H9 (cell line): ENCODE measurements at regions not wholly inside any gene's neighbourhood (a gene's known extent, or its start where the extent isn't known, plus 50 kb on each side); places are given as distances from the start of the nearest gene placed in this dataset.

Experiments used
- DNase-seq: peaks from one replicate; pipeline ENCODE4 v3.0.0-alpha.2; 2017
- H2AFZ ChIP-seq: one replicate; pipeline ENCODE4 v1.6.1; 2013; ENCODE audit warnings: mild to moderate bottlenecking, low read length, control low read depth, moderate library complexity
- H2AK5ac ChIP-seq: 2 replicates; pipeline ENCODE4 v1.6.1; 2013; ENCODE audit warnings: low read length, control low read depth, mixed read lengths; ENCODE audit not compliant: insufficient read length
- H2BK120ac ChIP-seq: one replicate; pipeline ENCODE4 v1.6.1; 2013; ENCODE audit warnings: low read depth, mild to moderate bottlenecking, low read length, control low read depth, inconsistent platforms; ENCODE audit not compliant: poor library complexity, severe bottlenecking
- H2BK12ac ChIP-seq: 2 replicates; pipeline ENCODE4 v1.6.1; 2013; ENCODE audit warnings: low read length, control low read depth, mixed read lengths, low read depth; ENCODE audit not compliant: insufficient read length
- H2BK15ac ChIP-seq: 2 replicates; pipeline ENCODE4 v1.6.1; 2013; ENCODE audit warnings: low read depth, low read length, control low read depth
- H2BK20ac ChIP-seq: one replicate; pipeline ENCODE4 v1.6.1; 2013; ENCODE audit warnings: low read depth, mild to moderate bottlenecking, low read length, control low read depth, inconsistent platforms; ENCODE audit not compliant: poor library complexity, severe bottlenecking
- H2BK5ac ChIP-seq: 2 replicates; pipeline ENCODE4 v1.6.1; 2013; ENCODE audit warnings: low read length, control low read depth, mixed read lengths; ENCODE audit not compliant: insufficient read length
- H3K14ac ChIP-seq: 2 replicates; pipeline ENCODE4 v1.6.1; 2013; ENCODE audit warnings: low read length, control low read depth; ENCODE audit not compliant: insufficient read depth
- H3K18ac ChIP-seq: 2 replicates; pipeline ENCODE4 v1.6.1; 2013; ENCODE audit warnings: low read depth, mild to moderate bottlenecking, mixed read lengths, low read length, control low read depth; ENCODE audit not compliant: insufficient read length
- H3K23ac ChIP-seq: 2 replicates; pipeline ENCODE4 v1.6.1; 2013; ENCODE audit warnings: low read length, control low read depth, mixed read lengths, low read depth; ENCODE audit not compliant: insufficient read length
- H3K23me2 ChIP-seq: 2 replicates; pipeline ENCODE4 v1.6.1; 2013; ENCODE audit warnings: low read depth, mild to moderate bottlenecking, mixed read lengths, low read length, control low read depth; ENCODE audit not compliant: insufficient read length, poor library complexity, severe bottlenecking
- H3K27ac ChIP-seq: 2 replicates; pipeline ENCODE4 v1.5.1; 2013; ENCODE audit warnings: low read length, control low read depth, mixed read lengths, low read depth; ENCODE audit not compliant: insufficient read length
- H3K27me3 ChIP-seq: 2 replicates; pipeline ENCODE4 v1.6.1; 2013; ENCODE audit warnings: low read length, control low read depth, inconsistent platforms; ENCODE audit not compliant: insufficient read depth
- H3K4ac ChIP-seq: 2 replicates; pipeline ENCODE4 v1.6.1; 2013; ENCODE audit warnings: low read depth, mild to moderate bottlenecking, control low read depth, inconsistent platforms, low read length, moderate library complexity
- H3K4me1 ChIP-seq: 2 replicates; pipeline ENCODE4 v1.6.1; 2013; ENCODE audit warnings: low read length, control low read depth, inconsistent platforms; ENCODE audit not compliant: insufficient read depth
- H3K4me2 ChIP-seq: 2 replicates; pipeline ENCODE4 v1.6.1; 2013; ENCODE audit warnings: low read length, control low read depth, mixed read lengths; ENCODE audit not compliant: insufficient read length, insufficient read depth
- H3K56ac ChIP-seq: 2 replicates; pipeline ENCODE4 v1.6.1; 2013; ENCODE audit warnings: low read depth, mild to moderate bottlenecking, mixed read lengths, low read length, control low read depth; ENCODE audit not compliant: insufficient read length
- H3K79me1 ChIP-seq: 2 replicates; pipeline ENCODE4 v1.6.1; 2013; ENCODE audit warnings: low read depth, mild to moderate bottlenecking, moderate library complexity, low read length, control low read depth, inconsistent platforms; ENCODE audit not compliant: insufficient read depth, poor library complexity, severe bottlenecking
- H3K79me2 ChIP-seq: 2 replicates; pipeline ENCODE4 v1.6.1; 2013; ENCODE audit warnings: low read length, control low read depth, inconsistent platforms; ENCODE audit not compliant: insufficient read depth
- H3K9ac ChIP-seq: 2 replicates; pipeline ENCODE4 v1.6.1; 2013; ENCODE audit warnings: low read length, control low read depth, mixed read lengths; ENCODE audit not compliant: insufficient read length; ENCODE audit errors: extremely low read depth
- H3K9me3 ChIP-seq: one replicate; pipeline ENCODE4 v1.6.1; 2013; ENCODE audit warnings: low read depth, low read length, inconsistent platforms; ENCODE audit not compliant: control insufficient read depth
- H3T11ph ChIP-seq: one replicate; pipeline ENCODE4 v1.6.1; 2013; ENCODE audit warnings: mild to moderate bottlenecking, low read length, control low read depth, inconsistent platforms
- H4K20me1 ChIP-seq: one replicate; pipeline ENCODE4 v1.6.1; 2013; ENCODE audit not compliant: control insufficient read depth, insufficient read length, insufficient read depth
- H4K5ac ChIP-seq: 2 replicates; pipeline ENCODE4 v1.6.1; 2013; ENCODE audit warnings: low read depth, mild to moderate bottlenecking, mixed read lengths, low read length, control low read depth; ENCODE audit not compliant: insufficient read length
- H4K8ac ChIP-seq: replicated peaks from 2 replicates; pipeline ENCODE4 v1.6.1; 2013; ENCODE audit warnings: low read length, control low read depth, mixed read lengths, low read depth; ENCODE audit not compliant: insufficient read length
- H4K91ac ChIP-seq: 2 replicates; pipeline ENCODE4 v1.6.1; 2013; ENCODE audit warnings: low read depth, mild to moderate bottlenecking, moderate library complexity, mixed read lengths, low read length, control low read depth; ENCODE audit not compliant: insufficient read length
- H3K27ac Mint-ChIP-seq, 3 experiments: 2 replicates in 2 of 3; 3 replicates in 1 of 3; pipeline ENCODE4 v1.8.0; 2020 to 2021; ENCODE audit warnings: mixed read lengths in 3 of 3, mild to moderate bottlenecking in 1 of 3, moderate library complexity in 1 of 3
- H3K27me3 Mint-ChIP-seq: 2 replicates; pipeline ENCODE4 v1.8.0; 2021; ENCODE audit warnings: low read depth, mild to moderate bottlenecking, moderate library complexity, mixed read lengths
- H3K36me3 Mint-ChIP-seq, 3 experiments: 2 replicates in 2 of 3; 3 replicates in 1 of 3; pipeline ENCODE4 v1.8.0; 2020 to 2021; ENCODE audit warnings: low read depth in 3 of 3, mixed read lengths in 3 of 3; ENCODE audit not compliant: insufficient read depth in 1 of 3
- H3K4me1 Mint-ChIP-seq, 2 experiments: 2 replicates each; pipeline ENCODE4 v1.8.0; 2020; ENCODE audit warnings: mixed read lengths in 2 of 2
- H3K4me3 Mint-ChIP-seq, 2 experiments: 2 replicates in 1 of 2; 3 replicates in 1 of 2; pipeline ENCODE4 v1.8.0; 2020 to 2021; ENCODE audit warnings: mild to moderate bottlenecking in 2 of 2, mixed read lengths in 2 of 2, moderate library complexity in 1 of 2
- H3K9me3 Mint-ChIP-seq, 2 experiments: 2 replicates in 1 of 2; 3 replicates in 1 of 2; pipeline ENCODE4 v1.8.0; 2020; ENCODE audit warnings: mild to moderate bottlenecking in 2 of 2, mixed read lengths in 2 of 2, moderate library complexity in 1 of 2
- CTCF ChIP-seq: fragments of 200-600 bp; sonication (generic); conservative IDR thresholded peaks from 3 replicates; pipeline ENCODE4 v1.8.0; 2021; ENCODE audit warnings: antibody characterized with exemption, mild to moderate bottlenecking
- WGBS: extraction: QIAGEN DNeasy Blood & Tissue Kit; methylation state at CpG from one replicate; pipeline ENCODE4 v1.1.7; 2013; ENCODE audit warnings: missing lambda C conversion rate, low lambda C conversion rate, mixed read lengths; ENCODE audit not compliant: insufficient read length; ENCODE audit errors: extremely low coverage; 5-methylcytosine and 5-hydroxymethylcytosine counted together

- H3K36me3 Mint-ChIP-seq = peaks cover 0 to 3% (median 2%) of the 10 kb centered on the region in 3 experiments; a peak in 4 of 7 replicates
- no peak overlapping the region for H2BK5ac ChIP-seq
- H3K18ac ChIP-seq = no peak overlapping the region
- no peak overlapping the region for H2AK5ac ChIP-seq
- H2AFZ ChIP-seq = no peak overlapping the region
- no peak overlapping the region for H2BK120ac ChIP-seq
- H3K4me3 Mint-ChIP-seq = no peak overlapping the region
- H3K4ac ChIP-seq = no peak overlapping the region
- H3K27ac Mint-ChIP-seq = no peak overlapping the region
- H3K4me1 ChIP-seq = peaks cover 12% of the 10 kb centered on the region
- H4K91ac ChIP-seq = no peak overlapping the region
- no peak overlapping the region for H2BK12ac ChIP-seq
- H3K23ac ChIP-seq = no peak overlapping the region
- no peak for TF ChIP-seq CTCF
- peaks cover 2 to 6% of the 10 kb centered on the region in 2 experiments for H3K9me3 Mint-ChIP-seq
- no peak overlapping the region for H2BK15ac ChIP-seq
- H3K27ac ChIP-seq = no peak overlapping the region
- H3K27me3 ChIP-seq = no peaks in the 10 kb centered on the region; the same call in 1 of the 2 replicates
- no peaks in the 10 kb centered on the region for H3K23me2 ChIP-seq
- H3K4me2 ChIP-seq = no peak overlapping the region
- H2BK20ac ChIP-seq = no peak overlapping the region
- no peak overlapping the region for H4K5ac ChIP-seq
- H3K56ac ChIP-seq = no peak overlapping the region
- no peak overlapping the region for H3K9ac ChIP-seq
- H3K27me3 Mint-ChIP-seq = peaks cover 27% of the 10 kb centered on the region
- no peaks in the 10 kb centered on the region for H3K79me1 ChIP-seq
- no peak overlapping the region for H3K14ac ChIP-seq
- no peaks in the 10 kb centered on the region for H3K79me2 ChIP-seq
- DNase-seq = no peak
- H3K9me3 ChIP-seq = no peaks in the 10 kb centered on the region
- peaks cover 35 to 44% of the 10 kb centered on the region in 2 experiments for H3K4me1 Mint-ChIP-seq
- no peak overlapping the region for H3T11ph ChIP-seq
- no peak overlapping the region for H4K8ac ChIP-seq
- H4K20me1 ChIP-seq = no peaks in the 10 kb centered on the region
- no CpG with 5 or more reads among the region's 5 CpGs for WGBS
These were observed 559.8 kb downstream of the NPHP4 start for GRCh38 chr1:5432436-5432835.
